Stimulated activated CD4-positive, alpha-beta T cell treated with anti-CD3 and anti-CD28 coated beads, Interleukin-12 subunit alpha, Interleukin-12 subunit beta, amount 100 ng/mL, for 48 hours (primary cell): ENCODE measurements at regions not wholly inside any gene's neighbourhood (a gene's known extent, or its start where the extent isn't known, plus 50 kb on each side); places are given as distances from the start of the nearest gene placed in this dataset.
A peak's percentile ranks its signal among the peaks of the same experiment; 100 is the strongest.

Experiments
- DNase-seq, 3 donors: peaks; one replicate each; pipeline ENCODE4 v3.0.0-alpha.2; 2020; ENCODE audit warnings: low read depth in 2 of 3, low spot score in 1 of 3

DNA sequence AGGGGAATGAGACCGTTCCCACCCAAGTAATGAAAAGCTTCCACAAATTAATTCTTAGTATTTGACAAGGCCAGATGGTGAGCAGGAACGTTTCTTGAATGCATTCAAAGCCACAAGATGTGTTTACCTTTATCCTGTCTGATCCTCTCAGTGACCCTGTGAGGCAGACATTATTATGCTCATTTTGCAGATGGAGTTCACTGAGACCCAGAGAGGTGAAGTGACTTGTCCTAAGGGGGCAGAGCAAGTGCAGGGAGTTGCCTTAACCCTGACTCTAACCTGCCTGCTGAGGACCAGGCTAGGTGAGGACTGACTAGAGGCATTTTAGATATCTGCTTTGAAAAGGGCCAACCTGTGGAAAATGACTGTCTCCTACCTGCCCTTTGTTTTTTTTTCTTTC is 156.7 kb downstream of the HAPSTR1 start:
- DNase-seq: no peak

DNA sequence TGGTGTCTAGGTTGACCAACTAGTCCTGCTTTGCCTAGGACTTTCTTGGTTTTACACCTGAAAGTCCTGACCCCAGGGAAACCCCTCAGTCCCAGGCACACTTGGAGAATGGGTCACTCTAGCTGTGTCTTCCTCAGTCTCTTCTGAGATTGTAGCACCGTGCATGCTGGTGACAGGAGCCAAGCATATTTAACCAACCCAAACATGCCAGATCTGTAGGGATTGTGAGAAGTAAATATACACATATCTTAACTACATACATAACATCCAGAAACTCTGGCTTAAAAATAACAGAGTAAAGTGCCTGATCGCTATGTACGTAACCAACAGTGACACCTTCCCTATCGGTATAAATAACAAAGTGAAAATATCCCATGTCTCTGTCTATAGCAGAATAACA is 158.1 kb downstream of the HAPSTR1 start:
- no peak for DNase-seq

DNA sequence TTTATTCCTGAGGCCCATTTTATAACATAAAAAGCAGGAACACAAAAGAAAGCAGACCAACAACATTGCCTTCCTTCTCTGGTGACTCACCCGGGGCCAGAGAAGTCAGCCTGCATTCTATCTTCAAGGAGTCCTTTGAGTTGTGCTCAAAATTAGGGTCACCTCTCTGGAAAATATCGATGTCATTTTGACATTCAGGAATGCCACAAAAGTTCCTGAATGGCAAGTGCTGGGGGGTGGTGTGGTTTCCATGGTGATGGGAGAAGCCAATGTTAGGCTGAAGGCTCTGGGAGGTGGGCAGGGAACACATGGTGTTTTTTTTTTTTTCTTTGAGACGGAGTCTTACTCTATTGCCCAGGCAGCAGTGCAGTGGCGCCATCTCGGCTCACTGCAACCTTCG is 159.6 kb downstream of the HAPSTR1 start:
- no peak for DNase-seq

DNA sequence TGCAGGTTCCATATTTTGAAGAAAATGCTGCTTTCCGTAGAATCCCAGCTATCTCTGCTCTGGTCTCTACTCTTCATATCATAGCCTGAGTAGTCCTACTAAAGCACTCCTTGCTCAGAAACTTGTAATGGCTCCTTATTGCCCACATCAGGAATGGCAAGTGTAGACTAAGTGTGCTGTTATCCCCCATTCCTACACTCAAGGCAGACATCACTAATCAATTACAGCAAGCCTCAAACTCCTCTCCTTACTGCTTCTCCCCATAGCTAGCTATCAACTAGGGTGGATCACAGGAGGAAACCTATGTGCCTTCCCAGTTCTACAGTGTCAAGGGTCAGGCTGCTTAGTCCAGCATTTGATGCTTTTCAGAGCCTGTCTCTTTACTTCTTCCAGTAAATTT is 163.4 kb downstream of the HAPSTR1 start:
- DNase-seq: no peak

DNA sequence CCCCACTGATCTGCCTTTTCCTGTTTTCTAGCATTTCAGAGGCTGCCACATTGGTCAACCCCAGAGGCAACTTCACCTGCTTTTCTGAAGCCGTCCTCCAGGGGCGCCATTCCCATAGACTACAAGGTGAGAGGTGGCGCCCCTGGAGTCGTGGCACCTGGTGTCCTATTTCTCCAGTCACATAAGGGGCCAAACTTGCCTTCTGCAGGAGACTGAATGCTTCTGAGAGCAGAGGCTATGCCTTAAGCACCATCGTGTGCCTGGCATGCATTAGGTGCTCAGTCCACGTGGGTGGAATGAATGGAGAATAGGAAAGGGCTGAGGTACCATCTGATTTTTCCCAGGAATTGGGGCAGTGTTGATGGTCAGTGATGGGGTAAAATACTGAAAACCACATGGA is 164.8 kb downstream of the HAPSTR1 start:
- DNase-seq: peak; percentile 15 to 24 (median 15)

DNA sequence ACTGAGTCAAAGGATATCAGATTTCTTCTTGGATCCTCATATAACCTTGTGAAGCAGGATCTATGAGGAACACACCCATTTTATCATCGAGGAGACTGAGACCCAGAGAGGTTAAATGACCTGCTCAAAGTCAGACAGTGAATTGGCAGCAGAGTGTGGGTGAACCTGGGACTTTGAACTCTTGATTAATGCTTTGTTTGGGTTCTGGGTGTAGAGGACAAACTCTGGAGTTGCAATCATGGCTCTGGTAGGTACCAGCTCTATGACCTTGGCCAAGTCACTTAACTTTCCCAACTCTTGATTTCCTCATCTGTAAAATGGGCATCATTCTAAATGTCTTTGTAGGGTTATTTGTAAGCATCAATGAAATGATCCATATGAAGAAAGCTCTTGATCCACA is 166.4 kb downstream of the HAPSTR1 start:
- no peak for DNase-seq

DNA sequence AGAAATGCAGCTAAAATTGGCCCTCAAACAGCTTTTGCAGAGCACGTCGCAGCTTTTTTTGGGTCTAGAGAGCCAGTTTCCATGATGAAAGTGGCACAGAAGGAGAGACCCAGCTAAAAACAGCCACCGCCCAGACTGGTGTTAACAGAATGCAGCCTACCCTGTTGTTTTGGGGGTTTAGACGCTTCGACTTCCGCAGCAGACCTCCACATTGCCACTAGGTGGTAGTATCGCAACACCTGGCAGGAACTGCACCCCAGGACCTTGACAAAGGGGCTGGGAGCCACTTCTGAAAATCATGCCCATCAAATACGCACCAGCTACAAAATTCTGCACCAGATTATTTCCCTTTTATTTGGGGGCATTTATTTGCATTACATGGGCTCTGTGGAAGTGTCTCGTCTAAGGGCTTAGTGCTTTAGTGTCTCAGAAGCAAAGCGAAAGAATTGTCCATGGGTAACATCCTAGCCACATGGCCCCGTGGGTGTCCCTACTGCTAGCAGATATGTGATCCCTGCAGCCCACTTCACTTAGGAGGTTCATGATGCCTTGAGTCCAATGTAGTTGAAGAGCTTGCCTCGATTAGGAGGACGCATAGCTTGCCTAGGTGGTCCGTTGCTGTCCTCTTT is 167.1 kb downstream of the HAPSTR1 start:
- peak in 2 of 3 donors; percentile 1 to 3 for DNase-seq

DNA sequence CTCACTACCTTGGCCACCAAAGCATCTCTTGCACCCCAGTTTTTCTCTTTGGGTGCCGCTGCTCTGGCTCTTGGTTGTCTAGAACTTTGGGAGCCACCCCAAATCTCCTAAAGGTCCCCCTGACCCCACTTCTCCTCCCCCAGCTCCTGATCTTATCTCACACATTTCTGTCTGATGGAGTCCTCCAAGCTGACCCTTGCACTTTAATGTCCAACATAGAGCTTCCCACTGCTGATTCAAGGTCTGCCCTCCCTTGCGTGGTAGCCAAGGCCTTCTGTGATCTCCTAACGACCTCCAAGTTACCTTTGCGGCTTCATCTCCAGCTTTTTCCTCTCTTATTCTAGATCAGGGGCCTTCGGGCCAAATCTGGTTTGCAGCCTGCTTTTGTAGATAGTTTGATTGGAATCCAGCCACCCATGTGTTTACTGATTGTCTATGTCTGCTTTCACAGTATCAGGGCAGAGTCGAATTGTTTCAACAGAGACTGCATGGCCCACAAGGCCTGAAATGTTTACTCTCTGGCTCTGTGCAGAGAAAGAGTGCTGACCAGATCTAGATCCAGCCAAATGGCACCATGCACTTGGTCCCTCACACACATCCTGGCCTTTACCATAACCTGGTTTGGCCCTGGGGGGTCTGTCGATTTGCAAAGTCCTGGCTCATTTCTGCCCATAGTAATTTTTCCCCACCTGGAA is 168.6 kb downstream of the HAPSTR1 start:
- no peak for DNase-seq

DNA sequence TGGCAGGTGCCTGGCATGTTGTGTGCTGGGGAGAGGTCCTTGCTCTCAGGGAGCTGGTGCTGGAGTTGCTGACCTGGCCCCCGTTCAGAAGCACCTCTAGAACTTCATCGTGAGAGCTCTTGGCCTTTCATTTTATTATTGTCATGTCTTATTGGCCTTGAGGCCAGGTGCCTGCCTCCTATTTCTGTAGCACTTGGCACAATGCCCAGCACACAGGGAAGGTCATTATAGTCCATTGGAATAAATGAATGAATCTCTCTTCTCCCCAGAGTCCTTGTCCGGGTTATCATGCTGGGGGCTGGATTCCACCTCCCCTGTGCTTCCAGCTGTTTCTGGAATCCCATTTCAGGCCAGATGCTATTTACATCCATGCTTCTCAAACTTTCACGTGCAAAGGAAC is 169.2 kb downstream of the HAPSTR1 start:
- DNase-seq: no peak

DNA sequence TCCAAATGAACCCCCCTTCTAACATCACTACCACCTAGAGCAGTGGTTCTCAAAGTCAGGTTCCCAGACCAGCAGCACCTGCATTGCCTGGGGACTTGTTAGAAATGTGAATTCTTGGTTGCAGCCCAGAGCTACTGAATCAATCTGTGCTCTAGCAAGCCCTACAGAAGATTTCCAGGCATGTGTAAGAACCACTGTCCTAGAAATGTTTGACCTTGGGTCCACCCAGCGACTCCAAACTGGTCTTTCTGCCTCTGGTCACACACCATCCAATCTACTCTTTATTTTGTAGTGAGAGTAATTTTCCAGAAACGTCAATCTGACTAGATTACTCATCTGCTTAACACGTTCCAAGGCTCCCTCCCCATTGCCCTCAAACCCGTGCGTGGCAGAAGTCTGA is 169.9 kb downstream of the HAPSTR1 start:
- no peak for DNase-seq

DNA sequence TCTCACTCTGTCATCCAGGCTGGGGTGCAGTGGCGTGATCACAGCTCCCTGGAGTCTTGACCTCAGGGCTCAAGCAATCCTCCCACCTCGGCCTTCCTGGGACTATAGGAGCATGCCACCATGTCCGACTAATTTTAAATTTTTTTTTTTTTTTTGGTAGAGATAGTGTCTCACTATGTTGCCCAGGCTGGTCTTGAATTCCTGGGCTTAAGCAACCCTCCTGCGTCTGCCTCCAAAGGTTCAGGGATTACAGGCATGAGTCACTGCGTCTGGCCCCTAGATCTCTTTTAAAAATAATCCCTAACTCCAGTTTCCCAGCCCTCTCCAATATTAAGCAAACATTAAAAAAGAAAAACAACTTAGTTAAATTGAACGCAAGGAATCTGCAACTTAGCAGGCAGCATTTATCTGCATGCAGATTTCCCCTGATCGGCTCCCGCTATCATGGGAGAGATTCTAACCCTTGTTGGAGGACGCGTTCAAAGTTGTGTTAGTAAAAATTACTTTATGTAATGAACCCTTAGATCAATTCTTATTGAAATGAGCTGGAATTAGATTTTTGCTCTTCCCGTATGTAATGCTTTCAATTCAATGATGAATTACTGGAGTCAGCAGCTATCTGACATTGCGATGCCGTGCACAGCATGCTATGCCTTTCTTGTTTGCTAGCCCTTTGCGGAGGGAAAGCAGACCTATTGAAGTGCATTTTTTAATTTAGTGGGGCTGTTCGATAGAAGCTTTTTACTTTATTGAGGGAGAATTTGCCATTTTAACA is 171.7 kb downstream of the HAPSTR1 start:
- DNase-seq: no peak

DNA sequence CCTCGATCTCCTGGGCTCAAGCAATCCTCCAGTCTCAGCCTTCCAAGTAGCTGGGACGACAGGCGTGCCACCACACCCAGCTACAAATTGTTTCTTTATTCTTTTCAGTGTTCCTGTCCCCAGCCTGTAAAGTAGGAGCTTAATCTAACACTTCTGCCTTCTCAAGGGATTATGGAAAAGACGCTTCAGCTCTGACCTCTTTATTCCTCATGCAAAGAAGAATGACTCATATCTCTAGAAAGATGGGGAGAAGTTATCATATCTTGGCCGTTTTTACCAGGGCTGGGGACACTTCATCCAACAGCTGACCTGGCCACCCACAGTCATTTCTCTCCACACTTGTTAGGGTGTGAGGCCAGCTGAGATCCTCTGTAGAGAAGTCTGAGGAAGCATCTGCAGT is 172.6 kb downstream of the HAPSTR1 start:
- DNase-seq: no peak

DNA sequence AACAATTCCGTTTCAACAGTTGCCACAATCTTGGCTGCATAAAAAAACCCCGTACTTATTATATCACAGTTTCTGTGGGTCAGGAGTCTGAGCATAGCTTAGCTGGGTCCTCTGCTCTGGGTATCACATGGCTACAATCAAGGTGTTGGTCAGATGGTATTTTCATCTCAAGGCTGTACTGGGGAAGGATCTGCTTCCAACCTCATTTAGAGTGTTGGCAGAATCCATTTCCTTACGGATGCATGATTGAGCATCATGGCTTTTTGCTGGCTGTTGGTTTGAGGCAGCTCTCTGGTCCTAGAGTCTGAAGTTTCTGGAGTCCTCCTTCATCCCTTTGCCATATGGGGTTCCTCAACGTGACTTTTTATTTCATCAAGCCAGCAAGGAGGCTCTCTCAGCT is 177.0 kb downstream of the HAPSTR1 start:
- no peak for DNase-seq

DNA sequence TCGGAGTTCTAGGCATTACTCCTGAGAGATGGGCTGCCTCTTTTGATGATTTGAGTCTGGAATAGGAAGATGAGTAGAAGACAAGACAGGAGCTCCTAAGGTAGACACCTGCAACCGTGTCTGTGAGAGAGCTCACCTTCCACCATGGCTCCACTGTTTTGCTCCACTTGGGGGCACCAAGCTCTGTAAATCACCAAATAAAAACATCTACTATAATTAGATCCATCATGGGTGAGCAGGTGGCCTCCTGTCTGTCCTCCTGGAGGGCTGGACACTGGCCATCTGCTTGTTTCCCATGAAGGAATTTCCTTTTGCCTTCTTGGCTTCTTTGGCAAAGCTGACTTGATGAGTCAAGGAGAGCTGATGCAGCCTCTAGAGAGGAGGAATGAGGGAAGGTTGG is 179.0 kb downstream of the HAPSTR1 start:
- DNase-seq: no peak

DNA sequence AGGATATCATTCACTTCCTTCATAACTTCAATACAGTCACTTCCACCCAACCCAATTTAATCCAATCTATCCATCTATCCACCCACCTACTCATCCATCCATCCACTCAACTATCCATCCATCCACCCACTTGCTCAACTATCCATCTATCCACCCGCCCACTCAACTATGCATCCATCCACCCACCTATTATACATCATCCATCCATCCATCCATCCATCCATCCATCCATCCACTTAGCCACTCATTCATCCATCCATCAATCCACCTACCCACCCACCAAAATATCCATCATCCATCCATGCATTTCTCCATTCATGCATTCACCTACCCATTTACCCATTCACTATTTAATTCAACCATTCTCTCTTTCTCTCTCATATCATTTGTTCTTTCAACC is 179.5 kb downstream of the HAPSTR1 start:
- DNase-seq: no peak

DNA sequence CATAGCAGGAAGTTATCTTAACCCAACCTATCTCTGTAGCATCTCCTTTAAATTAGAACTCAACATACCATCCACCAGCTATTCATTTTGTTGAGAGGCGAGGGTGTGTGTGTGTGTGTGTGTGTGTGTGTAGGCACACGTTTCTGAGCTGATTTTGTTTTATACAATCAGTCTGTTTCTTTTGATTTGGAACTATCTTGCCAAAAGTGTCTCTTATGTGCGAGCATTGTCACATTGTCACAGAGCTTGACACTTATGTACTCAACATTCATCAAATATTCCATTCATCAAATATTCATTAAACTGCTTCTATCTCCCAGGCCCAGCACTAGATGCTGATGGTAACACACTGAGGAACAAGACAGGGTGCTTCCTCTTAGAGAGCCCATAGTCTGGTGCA is 180.4 kb downstream of the HAPSTR1 start:
- DNase-seq: no peak

DNA sequence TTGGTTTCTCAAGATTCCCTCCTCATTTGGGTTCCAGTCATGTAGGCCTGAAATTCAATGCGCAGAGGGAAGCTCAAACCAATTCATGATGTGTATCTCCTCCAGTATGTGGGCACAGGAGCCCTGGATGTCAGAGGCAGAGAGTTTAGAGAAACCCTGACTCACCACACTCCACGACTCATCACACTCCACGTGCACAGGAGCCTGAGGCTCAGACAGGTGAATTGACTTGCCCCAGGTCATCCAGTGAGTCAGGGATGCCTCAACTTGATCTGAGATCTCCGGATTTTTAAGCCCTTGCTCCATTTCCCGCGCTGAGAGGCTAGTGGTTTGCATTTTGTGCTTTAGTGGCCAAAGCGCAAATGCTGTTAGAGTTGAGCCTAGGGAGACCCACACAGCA is 183.9 kb downstream of the HAPSTR1 start:
- DNase-seq: no peak

DNA sequence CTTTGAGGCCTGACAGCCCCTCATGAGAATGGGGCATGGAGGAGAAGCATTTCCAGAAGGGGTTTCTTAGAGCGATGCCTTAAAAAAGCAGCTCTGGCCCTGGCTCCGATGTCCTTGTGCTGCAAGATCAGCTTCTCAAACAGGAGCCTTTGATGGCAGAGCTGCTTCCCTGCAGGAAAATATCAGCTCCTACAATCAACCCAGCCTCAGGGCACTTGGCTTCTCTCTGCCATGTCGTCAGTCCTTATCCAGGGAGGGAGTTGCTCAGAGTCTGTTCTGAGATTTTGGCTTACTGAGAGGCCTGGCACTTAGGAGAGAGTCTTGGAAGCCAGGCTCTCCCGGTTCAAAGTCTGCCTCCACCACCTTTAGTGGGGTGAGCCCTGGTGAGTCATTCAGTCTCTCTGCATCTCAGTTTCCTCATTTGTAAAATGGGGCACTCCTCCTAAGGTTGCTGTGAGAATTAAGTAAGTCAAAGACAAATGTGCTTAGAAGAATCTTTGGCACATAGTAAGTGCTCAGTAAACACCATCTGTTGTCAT is 184.4 kb downstream of the HAPSTR1 start:
- no peak for DNase-seq

DNA sequence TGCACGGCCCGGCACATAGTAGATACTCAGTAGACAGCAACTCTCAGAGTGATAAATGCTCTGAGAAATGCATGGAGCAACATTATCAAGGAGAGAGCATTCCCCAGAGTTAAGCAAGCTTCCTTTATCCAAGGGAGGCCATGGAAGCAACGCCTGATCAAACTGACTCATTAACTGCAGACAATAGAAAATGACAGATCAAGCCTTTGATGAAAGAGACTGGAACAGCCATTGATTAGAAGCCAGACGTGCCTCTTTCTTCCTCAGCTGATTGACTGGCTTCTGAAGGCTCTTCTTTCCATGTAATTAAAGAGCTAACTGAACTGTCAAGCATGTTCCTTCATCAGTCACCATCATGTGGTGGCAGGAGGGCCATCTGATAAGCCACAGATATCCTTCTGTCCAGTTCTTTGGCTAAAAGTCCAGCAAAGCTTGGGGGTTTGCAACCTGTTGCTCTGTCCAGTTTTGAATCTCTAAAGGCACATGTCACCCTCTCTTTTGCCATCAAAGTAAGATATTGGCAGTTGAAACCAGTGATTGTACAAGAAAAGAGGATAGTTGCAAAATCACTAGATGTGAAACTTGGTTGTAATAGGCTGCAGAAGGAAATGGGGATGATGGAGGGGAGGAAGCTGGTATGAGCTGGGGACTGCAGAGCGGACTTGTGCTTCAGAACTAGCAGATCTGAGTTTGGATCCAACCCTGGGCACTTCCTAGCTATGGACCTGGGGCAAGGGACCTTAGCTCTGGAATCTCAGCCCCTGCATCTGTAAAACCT is 188.0 kb downstream of the HAPSTR1 start:
- no peak for DNase-seq

DNA sequence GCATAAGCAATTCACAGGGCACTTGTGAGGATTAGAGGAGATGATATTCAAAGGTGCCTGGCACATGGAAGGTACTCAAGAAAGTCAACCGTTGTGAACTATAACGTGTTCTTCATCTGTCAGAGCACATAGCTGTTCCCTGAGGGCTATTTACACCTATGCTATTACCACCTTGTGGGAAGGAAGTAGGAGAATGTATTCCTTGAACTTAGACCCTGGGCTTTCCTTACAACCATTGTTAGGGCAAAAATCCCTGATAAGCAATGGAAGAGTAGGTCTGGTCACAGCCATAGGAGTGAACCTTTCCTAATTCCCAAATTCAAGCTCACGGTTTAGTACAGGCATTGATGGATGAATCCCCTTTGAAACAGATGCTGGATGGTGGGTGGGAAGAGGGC is 188.6 kb downstream of the HAPSTR1 start:
- DNase-seq: no peak

DNA sequence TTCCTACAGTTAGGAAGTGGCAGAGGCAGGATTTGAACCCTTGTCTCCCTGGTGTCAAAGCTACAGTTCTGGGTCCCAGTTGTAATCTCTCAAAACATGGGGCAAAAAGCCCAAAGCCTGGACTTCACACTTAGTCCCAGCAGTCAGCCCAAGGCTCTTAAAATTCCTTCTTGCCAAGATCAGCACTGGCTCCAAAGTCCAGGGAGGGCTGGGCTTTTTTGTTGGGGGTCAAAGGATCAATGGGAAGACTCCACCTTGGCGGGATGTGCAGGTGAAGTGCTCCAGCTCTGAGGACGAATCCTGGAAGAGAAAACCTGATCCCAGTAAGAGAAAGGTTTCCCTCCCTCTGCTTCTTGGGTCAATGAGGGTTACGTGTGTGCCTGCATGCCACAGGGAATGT is 195.5 kb downstream of the HAPSTR1 start:
- DNase-seq: no peak

DNA sequence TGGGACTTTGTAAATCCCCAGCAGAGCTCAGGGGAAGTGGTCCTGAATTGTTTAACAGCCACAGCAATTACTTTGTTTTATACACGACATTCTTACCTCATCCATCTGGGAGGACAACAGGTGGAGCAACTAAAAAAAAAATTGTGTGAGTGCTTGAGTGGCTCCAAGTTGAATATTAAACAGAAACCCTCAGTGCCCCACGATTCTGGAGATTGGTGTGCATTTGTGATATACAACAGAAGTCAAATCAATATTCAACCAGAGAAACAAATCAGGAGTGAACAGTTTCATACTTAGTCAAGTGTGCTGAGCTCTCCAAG is 204.8 kb downstream of the HAPSTR1 start:
- no peak for DNase-seq
